GM12892 (cell line): ENCODE measurements at regions not wholly inside any gene's neighbourhood (a gene's known extent, or its start where the extent isn't known, plus 50 kb on each side); places are given as distances from the start of the nearest gene placed in this dataset.

Experiments used
- POLR2A ChIP-seq: IDR thresholded peaks from 2 replicates; pipeline ENCODE4 v1.6.1; 2011; ENCODE audit warnings: low read depth, low read length, control low read depth
- TAF1 ChIP-seq: IDR thresholded peaks from 2 replicates; pipeline ENCODE4 v1.6.1; 2011; ENCODE audit warnings: low read depth, mild to moderate bottlenecking, control low read depth, low read length, borderline replicate concordance

- TF ChIP-seq POLR2A (no peak), TAF1 (no peak)
Measured at GRCh38 chr11:115792903-115793302, 288.7 kb upstream of the CADM1 start.
